ENCODE measurements at regions not wholly inside any gene's neighbourhood (a gene's known extent, or its start where the extent isn't known, plus 50 kb on each side); places are given as distances from the start of the nearest gene placed in this dataset.

GRCh38 chr11:112599265-112599664 is 338.6 kb upstream of the PLET1 start:
- DNase-seq: no peak

- no peak for DNase-seq
Observed at GRCh38 chr11:112599856-112600533, 339.3 kb upstream of the PLET1 start.

GRCh38 chr11:112605093-112605666 is 344.5 kb upstream of the PLET1 start:
- no peak for DNase-seq

- no peak for DNase-seq
Observed at GRCh38 chr11:112606656-112607055, 346.0 kb upstream of the PLET1 start.

- no peak for DNase-seq
Observed at GRCh38 chr11:112608509-112608908, 347.8 kb upstream of the PLET1 start.

GRCh38 chr11:112610494-112610893 is 349.8 kb upstream of the PLET1 start:
- no peak for DNase-seq

- DNase-seq: peak; percentile 70
Observed at GRCh38 chr11:112610996-112611750, 350.0 kb upstream of the NCAM1 start.

- DNase-seq: no peak
Observed at GRCh38 chr11:112611771-112612170, 349.4 kb upstream of the NCAM1 start.

GRCh38 chr11:112612250-112612849 is 348.9 kb upstream of the NCAM1 start:
- DNase-seq: peak; percentile 75

- peak; percentile 63 for DNase-seq
Observed at GRCh38 chr11:112613051-112613972, 347.9 kb upstream of the NCAM1 start.

- DNase-seq: no peak
Observed at GRCh38 chr11:112614605-112615004, 346.6 kb upstream of the NCAM1 start.

GRCh38 chr11:112615238-112615637 is 346.0 kb upstream of the NCAM1 start:
- DNase-seq: no peak

- no peak for DNase-seq
Observed at GRCh38 chr11:112615891-112616290, 345.3 kb upstream of the NCAM1 start.

GRCh38 chr11:112616327-112617097 is 344.7 kb upstream of the NCAM1 start:
- no peak for DNase-seq

- no peak for DNase-seq
Observed at GRCh38 chr11:112617098-112617425, 344.2 kb upstream of the NCAM1 start.

- no peak for DNase-seq
Observed at GRCh38 chr11:112617977-112618826, 343.0 kb upstream of the NCAM1 start.

- no peak for DNase-seq
Observed at GRCh38 chr11:112619106-112619505, 342.1 kb upstream of the NCAM1 start.

- no peak for DNase-seq
Observed at GRCh38 chr11:112620621-112621394, 340.4 kb upstream of the NCAM1 start.

GRCh38 chr11:112623057-112623456 is 338.2 kb upstream of the NCAM1 start:
- no peak for DNase-seq

GRCh38 chr11:112624431-112624830 is 336.8 kb upstream of the NCAM1 start:
- DNase-seq: no peak

Data from right hindlimb (tissue), 1 donor.